ENCODE measurements at regions not wholly inside any gene's neighbourhood (a gene's known extent, or its start where the extent isn't known, plus 50 kb on each side); places are given as distances from the start of the nearest gene placed in this dataset.

- POLR2A ChIA-PET: no interaction called here
- Mint-ChIP-seq H3K27ac (ENCODE audit: low read depth, unreplicated experiment) (no peak overlapping the region), H3K4me1 (ENCODE audit: insufficient read depth, unreplicated experiment) (no peaks in the 10 kb centered on the region), H3K36me3 (ENCODE audit: insufficient read depth, unreplicated experiment) (no peaks in the 10 kb centered on the region), H3K9me3 (ENCODE audit: unreplicated experiment) (no peaks in the 10 kb centered on the region), H3K27me3 (ENCODE audit: insufficient read depth, unreplicated experiment) (peaks cover 26% of the 10 kb centered on the region), H3K4me3 (ENCODE audit: unreplicated experiment) (no peak overlapping the region)
- CTCF ChIA-PET: interaction anchor here (0.6 to 1.0 kb wide), 3 partner anchors 18 to 1357 kb away, joined by 3 read pairs; no protein-coding TSS in a partner anchor
- intact Hi-C loops (cut with micrococcal nuclease): no loop called here
- BruUV-seq (replicated peaks): no TSS peak
- TF ChIP-seq, protein P1, sequence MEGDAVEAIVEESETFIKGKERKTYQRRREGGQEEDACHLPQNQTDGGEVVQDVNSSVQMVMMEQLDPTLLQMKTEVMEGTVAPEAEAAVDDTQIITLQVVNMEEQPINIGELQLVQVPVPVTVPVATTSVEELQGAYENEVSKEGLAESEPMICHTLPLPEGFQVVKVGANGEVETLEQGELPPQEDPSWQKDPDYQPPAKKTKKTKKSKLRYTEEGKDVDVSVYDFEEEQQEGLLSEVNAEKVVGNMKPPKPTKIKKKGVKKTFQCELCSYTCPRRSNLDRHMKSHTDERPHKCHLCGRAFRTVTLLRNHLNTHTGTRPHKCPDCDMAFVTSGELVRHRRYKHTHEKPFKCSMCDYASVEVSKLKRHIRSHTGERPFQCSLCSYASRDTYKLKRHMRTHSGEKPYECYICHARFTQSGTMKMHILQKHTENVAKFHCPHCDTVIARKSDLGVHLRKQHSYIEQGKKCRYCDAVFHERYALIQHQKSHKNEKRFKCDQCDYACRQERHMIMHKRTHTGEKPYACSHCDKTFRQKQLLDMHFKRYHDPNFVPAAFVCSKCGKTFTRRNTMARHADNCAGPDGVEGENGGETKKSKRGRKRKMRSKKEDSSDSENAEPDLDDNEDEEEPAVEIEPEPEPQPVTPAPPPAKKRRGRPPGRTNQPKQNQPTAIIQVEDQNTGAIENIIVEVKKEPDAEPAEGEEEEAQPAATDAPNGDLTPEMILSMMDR (IDR thresholded peaks at IDR 0.05; ENCODE audit: unreplicated experiment): no peak
- DNase-seq (ENCODE audit: unreplicated experiment): no peak
These were observed 172.8 kb downstream of the LINC00237 start for GRCh38 chr20:20933142-20933958.

- TF ChIP-seq, protein P1 (IDR thresholded peaks at IDR 0.05; ENCODE audit: unreplicated experiment): no peak
- Mint-ChIP-seq H3K27me3 (ENCODE audit: insufficient read depth, unreplicated experiment) (peaks cover 26% of the 10 kb centered on the region), H3K4me3 (ENCODE audit: unreplicated experiment) (no peak overlapping the region), H3K4me1 (ENCODE audit: insufficient read depth, unreplicated experiment) (no peaks in the 10 kb centered on the region), H3K9me3 (ENCODE audit: unreplicated experiment) (no peaks in the 10 kb centered on the region), H3K27ac (ENCODE audit: low read depth, unreplicated experiment) (no peak overlapping the region), H3K36me3 (ENCODE audit: insufficient read depth, unreplicated experiment) (no peaks in the 10 kb centered on the region)
- DNase-seq (ENCODE audit: unreplicated experiment): no peak
- CTCF ChIA-PET: interaction anchor here (0.6 kb wide), 1 partner anchor 573 kb away, joined by 3 read pairs; no protein-coding TSS in a partner anchor
- intact Hi-C loops (cut with micrococcal nuclease): no loop called here
- POLR2A ChIA-PET: no interaction called here
- BruUV-seq (replicated peaks): no TSS peak
These were observed 174.0 kb downstream of the LINC00237 start for GRCh38 chr20:20932156-20932555.

DNA sequence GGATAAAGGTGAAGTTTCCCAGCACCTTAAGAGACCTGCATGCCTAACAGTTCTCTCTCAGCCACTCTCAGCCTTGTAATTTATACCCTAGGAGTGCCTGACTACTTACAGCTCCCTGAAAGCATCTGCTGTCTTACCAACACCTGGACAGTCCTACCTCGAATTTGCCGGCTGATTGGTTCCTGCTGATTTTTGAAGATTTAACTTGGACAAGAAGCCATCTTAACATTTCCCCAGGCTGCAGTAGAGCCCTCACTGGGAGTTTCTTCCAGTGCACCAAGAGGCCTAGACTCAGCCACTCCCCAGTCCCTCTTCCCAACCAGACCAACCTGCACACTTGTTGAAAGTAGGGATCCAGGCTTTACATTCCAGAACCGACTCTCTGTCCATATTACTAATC is 174.5 kb downstream of the LINC00237 start:
- Mint-ChIP-seq H3K4me3 (ENCODE audit: unreplicated experiment) (no peak overlapping the region), H3K9me3 (ENCODE audit: unreplicated experiment) (no peaks in the 10 kb centered on the region), H3K4me1 (ENCODE audit: insufficient read depth, unreplicated experiment) (no peaks in the 10 kb centered on the region), H3K36me3 (ENCODE audit: insufficient read depth, unreplicated experiment) (no peaks in the 10 kb centered on the region), H3K27ac (ENCODE audit: low read depth, unreplicated experiment) (no peak overlapping the region), H3K27me3 (ENCODE audit: insufficient read depth, unreplicated experiment) (peaks cover 26% of the 10 kb centered on the region)
- DNase-seq (ENCODE audit: unreplicated experiment): no peak
- intact Hi-C loops (cut with micrococcal nuclease): no loop called here
- TF ChIP-seq, protein P1 (IDR thresholded peaks at IDR 0.05; ENCODE audit: unreplicated experiment): no peak
- ChIA-PET CTCF (interaction anchor here (0.6 kb wide), 1 partner anchor 14 kb away, joined by 3 read pairs; no protein-coding TSS in a partner anchor), POLR2A (no interaction called here)
- BruUV-seq (replicated peaks): no TSS peak

DNA sequence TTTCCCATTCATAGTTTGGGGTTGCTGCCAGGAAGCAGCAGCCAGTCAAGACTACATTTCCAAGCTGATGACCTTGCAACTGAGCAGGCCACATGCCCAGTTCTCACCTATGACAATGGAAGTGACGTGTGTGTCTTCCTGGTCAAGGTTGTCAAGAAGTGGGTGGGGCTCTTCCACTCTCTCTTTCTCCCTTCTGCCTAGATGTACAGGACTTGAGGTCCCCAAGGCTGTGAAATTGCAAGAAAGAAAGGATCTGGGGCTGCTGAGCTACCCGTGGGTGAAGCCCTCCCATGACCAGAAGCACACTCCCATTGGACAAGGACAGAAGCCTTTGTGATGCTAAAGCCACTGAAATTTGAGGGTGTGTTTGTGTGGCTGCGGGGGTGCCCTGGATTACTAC is 175.1 kb downstream of the LINC00237 start:
- Mint-ChIP-seq H3K27ac (ENCODE audit: low read depth, unreplicated experiment) (no peak overlapping the region), H3K4me1 (ENCODE audit: insufficient read depth, unreplicated experiment) (no peaks in the 10 kb centered on the region), H3K36me3 (ENCODE audit: insufficient read depth, unreplicated experiment) (no peaks in the 10 kb centered on the region), H3K9me3 (ENCODE audit: unreplicated experiment) (no peaks in the 10 kb centered on the region), H3K27me3 (ENCODE audit: insufficient read depth, unreplicated experiment) (peaks cover 26% of the 10 kb centered on the region), H3K4me3 (ENCODE audit: unreplicated experiment) (no peak overlapping the region)
- TF ChIP-seq, protein P1 (IDR thresholded peaks at IDR 0.05; ENCODE audit: unreplicated experiment): no peak
- CTCF ChIA-PET: interaction anchor here (0.6 kb wide), 1 partner anchor 13 kb away, joined by 3 read pairs; no protein-coding TSS in a partner anchor
- BruUV-seq (replicated peaks): no TSS peak
- no peak for DNase-seq (ENCODE audit: unreplicated experiment)
- intact Hi-C loops (cut with micrococcal nuclease): no loop called here
- POLR2A ChIA-PET: interaction anchor here (0.6 kb wide), 1 partner anchor 58 kb away, joined by 3 read pairs; no protein-coding TSS in a partner anchor
